Heart right ventricle (tissue), 16 donors: ENCODE measurements at regions not wholly inside any gene's neighbourhood (a gene's known extent, or its start where the extent isn't known, plus 50 kb on each side); places are given as distances from the start of the nearest gene placed in this dataset.
"Not testable (repeated sequence)": the region's sequence is repeated elsewhere in the genome, so short reads cannot be mapped to it uniquely, and the experiment has no call there.

Experiments
- ATAC-seq, 8 donors: fragments of 200-7000 bp; cut with Tn5 transposase; one replicate each; pipeline ENCODE4 v1.9.1; 2020; ENCODE audit warnings: mild to moderate bottlenecking in 8 of 8, moderate library complexity in 8 of 8, moderate number of reproducible peaks in 1 of 8
- DNase-seq, 2 donors: peaks; one replicate each; pipeline ENCODE4 v3.0.0-alpha.2; 2020
- H3K27ac ChIP-seq, 10 donors: fragments of 200-600 bp; sonication (generic) in 2 of 10; one replicate each; pipeline versions ENCODE4 v1.5.0 to v1.8.0; 2020 to 2022; ENCODE audit warnings: mild to moderate bottlenecking in 3 of 10
- H3K27me3 ChIP-seq, 7 donors: fragments of 200-600 bp; one replicate each; pipeline ENCODE4 v1.8.0; 2021 to 2022; ENCODE audit warnings: mild to moderate bottlenecking in 2 of 7
- H3K36me3 ChIP-seq, 9 donors: fragments of 200-600 bp; sonication (generic) in 1 of 9; one replicate each; pipeline versions ENCODE4 v1.5.0 to v1.8.0; 2020 to 2022; ENCODE audit warnings: mild to moderate bottlenecking in 2 of 9
- H3K4me1 ChIP-seq, 9 donors: fragments of 200-600 bp; sonication (generic) in 1 of 9; one replicate each; pipeline versions ENCODE4 v1.5.0 to v1.8.0; 2020 to 2022; ENCODE audit warnings: mild to moderate bottlenecking in 4 of 9
- H3K4me3 ChIP-seq, 10 donors: fragments of 200-600 bp; sonication (generic) in 2 of 10; one replicate each; pipeline versions ENCODE4 v1.5.0 to v1.8.0; 2020 to 2022; ENCODE audit warnings: mild to moderate bottlenecking in 7 of 10, moderate library complexity in 2 of 10
- H3K9me3 ChIP-seq, 11 donors: fragments of 200-600 bp in 10 of 11; sonication (generic) in 2 of 11; one replicate each; pipeline versions ENCODE4 v1.5.0 to v1.8.0; 2013 to 2022; ENCODE audit warnings: mild to moderate bottlenecking in 2 of 11, control low read depth in 1 of 11, moderate library complexity in 1 of 11
- WGBS, 2 donors: extraction: QIAGEN DNeasy Blood & Tissue Kit; methylation state at CpG; one replicate each; pipeline ENCODE4 v1.1.7; 2013; ENCODE audit warnings: inconsistent platforms in 1 of 2; 5-methylcytosine and 5-hydroxymethylcytosine counted together
- intact Hi-C, 10 donors: fragments of 100-400 bp; cut with DNase I; formaldehyde crosslinking; loops; one replicate each; pipeline versions ENCODE4 v1.11.1 to v1.14.2; 2022
- TF ChIP-seq, protein P1 (sequence below), 9 donors: fragments of 200-600 bp; sonication (generic) in 2 of 9; IDR thresholded peaks; one replicate each; pipeline versions ENCODE4 v1.5.0 to v1.8.0; 2021 to 2022; ENCODE audit warnings: antibody characterized with exemption in 9 of 9, mild to moderate bottlenecking in 5 of 9, moderate library complexity in 1 of 9
- donor health status: Arrhythmogenic right ventricular cardiomyopathy.
- donor health status: ischemic (EF 13 %, LVEDD 7.1; RV severe dilation, severe dysfunction).
- donor health status: healthy with polysubstance abuse.
- donor health status: DM: no; HTN: yes; CAD: no.
- donor health status: DM: no; HTN: no; CAD: no.
- donor health status: ischemic (EF 25% LVEDD 6.9; RV normal size, moderate dysfunction).
- donor health status: ischemic (EF 25% LVEDD 5.7; RV mildly dilated, moderate dysfunction).
- donor health status: healthy.
- donor health status: DM: yes; HTN: yes; CAD: no.
- donor health status: Ischemic cardiomyopathy.
- donor health status: ischemic (EF 35%, LVEDD 5.7; RV mildly dilated, moderate dysfunction).
- donor health status: nonischemic (EF 11% LVEDD 7.7; RV severe dilation, severe dysfunction).
- donor health status: DM: yes; HTN: yes; CAD: no.
- donor health status: PGD.
- donor health status: ischemic (EF 29% LVEDD 5.4; RV normal size, mild dysfunction).
- donor health status: nonischemic (EF 23%, LVEDD 6.1; RV moderate dilation, normal function).

DNA sequence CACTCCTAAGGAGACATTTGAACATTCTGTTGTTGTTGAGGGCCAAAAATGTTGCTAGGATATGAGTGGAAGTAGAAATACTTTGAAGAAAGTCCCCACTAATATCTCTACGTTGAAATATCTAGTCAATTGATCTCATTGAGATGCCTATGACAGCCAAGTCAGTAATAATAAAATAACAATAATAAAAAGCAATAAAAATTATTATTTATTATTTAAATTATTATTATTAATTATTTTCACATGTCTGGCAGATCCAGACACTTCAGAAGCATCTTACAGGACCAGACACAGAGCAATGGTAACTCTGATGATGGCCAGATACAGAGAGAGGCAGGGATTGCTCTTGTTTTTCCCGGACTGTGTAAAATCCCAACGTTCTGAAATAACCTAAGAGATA lies 143.5 kb upstream of the PALMD start:
- ATAC-seq (no peak), DNase-seq (no peak)
- WGBS, 2 donors: 57 to 58% methylated on average over 3 of the region's 3 CpGs
- Histone ChIP-seq H3K9me3 (no peaks in the 10 kb centered on the region), H3K36me3 (no peaks in the 10 kb centered on the region), H3K27ac (no peak overlapping the region), H3K4me1 (peaks cover 0 to 17% (median 3%) of the 10 kb centered on the region in 9 donors), H3K27me3 (no peaks in the 10 kb centered on the region), H3K4me3 (no peak overlapping the region)
- TF ChIP-seq, protein P1, sequence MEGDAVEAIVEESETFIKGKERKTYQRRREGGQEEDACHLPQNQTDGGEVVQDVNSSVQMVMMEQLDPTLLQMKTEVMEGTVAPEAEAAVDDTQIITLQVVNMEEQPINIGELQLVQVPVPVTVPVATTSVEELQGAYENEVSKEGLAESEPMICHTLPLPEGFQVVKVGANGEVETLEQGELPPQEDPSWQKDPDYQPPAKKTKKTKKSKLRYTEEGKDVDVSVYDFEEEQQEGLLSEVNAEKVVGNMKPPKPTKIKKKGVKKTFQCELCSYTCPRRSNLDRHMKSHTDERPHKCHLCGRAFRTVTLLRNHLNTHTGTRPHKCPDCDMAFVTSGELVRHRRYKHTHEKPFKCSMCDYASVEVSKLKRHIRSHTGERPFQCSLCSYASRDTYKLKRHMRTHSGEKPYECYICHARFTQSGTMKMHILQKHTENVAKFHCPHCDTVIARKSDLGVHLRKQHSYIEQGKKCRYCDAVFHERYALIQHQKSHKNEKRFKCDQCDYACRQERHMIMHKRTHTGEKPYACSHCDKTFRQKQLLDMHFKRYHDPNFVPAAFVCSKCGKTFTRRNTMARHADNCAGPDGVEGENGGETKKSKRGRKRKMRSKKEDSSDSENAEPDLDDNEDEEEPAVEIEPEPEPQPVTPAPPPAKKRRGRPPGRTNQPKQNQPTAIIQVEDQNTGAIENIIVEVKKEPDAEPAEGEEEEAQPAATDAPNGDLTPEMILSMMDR (IDR thresholded peaks at IDR 0.05): no peak
- intact Hi-C loops: no loop called here

DNA sequence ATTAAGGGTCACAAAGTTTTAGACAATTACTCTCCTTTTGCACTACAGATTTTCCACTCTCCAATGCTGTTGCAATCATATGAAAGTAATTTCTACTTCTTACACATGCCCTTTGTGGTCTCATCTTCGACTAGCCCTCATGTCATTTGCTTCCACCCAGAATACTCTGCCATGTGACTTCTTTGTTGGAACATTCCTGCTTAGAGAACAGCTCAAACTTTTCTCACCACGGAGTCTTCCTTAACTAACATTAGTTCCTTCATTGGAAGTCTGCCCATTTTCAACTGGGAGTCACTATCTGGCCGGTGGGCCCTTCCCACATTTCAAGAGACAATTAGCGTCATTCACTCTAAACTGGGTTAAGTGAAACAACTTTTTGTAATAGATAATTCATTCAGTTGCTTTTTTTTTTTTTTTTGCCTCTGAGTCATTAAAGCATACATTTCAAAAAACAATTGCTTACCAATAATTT lies 142.6 kb upstream of the PALMD start:
- DNase-seq (peak in 1 of 2 donors; percentile 14), ATAC-seq (peak in 6 of 8 donors; percentile 34 to 86 (median 56))
- Histone ChIP-seq H3K36me3 (no peaks in the 10 kb centered on the region), H3K4me1 (peaks cover 0 to 17% (median 3%) of the 10 kb centered on the region in 9 donors), H3K4me3 (no peak overlapping the region), H3K27me3 (no peaks in the 10 kb centered on the region), H3K27ac (peak overlapping the region in 1 of 10 donors; percentile 14), H3K9me3 (no peaks in the 10 kb centered on the region)
- 14 to 19% methylated on average over 4 of the region's 4 CpGs for WGBS, 2 donors
- intact Hi-C loops: no loop called here
- TF ChIP-seq, protein P1 (IDR thresholded peaks at IDR 0.05): no peak

DNA sequence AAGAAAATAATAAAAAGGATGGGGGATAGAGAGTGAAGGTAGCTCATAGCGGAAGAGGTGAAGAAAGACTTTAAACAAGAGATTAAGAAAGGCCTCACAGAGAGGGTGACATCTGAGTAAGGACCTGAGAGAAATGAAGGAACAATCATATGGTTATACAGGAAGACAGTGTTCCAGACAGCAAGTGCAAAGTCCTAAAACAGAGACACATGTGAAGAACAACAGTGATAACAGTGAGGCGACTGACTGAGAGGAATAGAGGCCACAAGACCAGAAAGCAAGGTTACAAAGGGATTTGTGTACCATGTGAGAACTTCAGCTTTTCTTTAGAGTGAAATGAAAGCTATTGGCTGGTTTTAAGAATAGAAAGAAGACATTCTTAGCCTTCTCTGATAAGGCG lies 141.6 kb upstream of the PALMD start:
- TF ChIP-seq, protein P1 (IDR thresholded peaks at IDR 0.05): no peak
- DNase-seq (no peak), ATAC-seq (peak in 1 of 8 donors; percentile 56)
- intact Hi-C loops: no loop called here
- no peaks in the 10 kb centered on the region for H3K27me3 ChIP-seq
- no peak overlapping the region for H3K27ac ChIP-seq
- H3K4me1 ChIP-seq: peaks cover 0 to 17% (median 3%) of the 10 kb centered on the region in 9 donors
- 77 to 83% methylated on average over 3 of the region's 3 CpGs for WGBS, 2 donors
- H3K9me3 ChIP-seq: no peaks in the 10 kb centered on the region
- no peak overlapping the region for H3K4me3 ChIP-seq
- H3K36me3 ChIP-seq: no peaks in the 10 kb centered on the region

DNA sequence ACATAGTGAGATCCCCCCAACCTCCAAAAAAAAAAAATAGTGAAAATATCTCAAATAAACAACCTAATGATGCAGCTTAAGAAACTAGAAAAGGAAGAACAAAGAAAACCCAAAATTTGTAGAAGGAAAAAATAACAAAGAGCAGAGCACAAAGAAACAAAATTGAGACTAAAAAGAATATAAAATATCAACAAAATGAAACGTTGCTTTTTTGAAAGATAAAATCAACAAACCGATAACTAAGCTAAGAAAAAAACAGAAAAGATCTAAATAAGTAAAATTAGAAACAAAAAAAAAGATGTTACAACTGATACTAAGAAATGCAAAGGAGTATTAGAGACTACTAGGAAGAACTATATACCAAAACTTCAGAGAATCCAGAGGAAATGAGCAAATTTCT lies 139.3 kb upstream of the PALMD start:
- no peaks in the 10 kb centered on the region for H3K9me3 ChIP-seq
- peaks cover 0 to 17% (median 3%) of the 10 kb centered on the region in 9 donors for H3K4me1 ChIP-seq
- 80 to 88% methylated on average over 2 of the region's 2 CpGs for WGBS, 2 donors
- no peaks in the 10 kb centered on the region for H3K36me3 ChIP-seq
- no peak overlapping the region for H3K27ac ChIP-seq
- H3K27me3 ChIP-seq: no peaks in the 10 kb centered on the region
- DNase-seq: no peak
- intact Hi-C loops: no loop called here
- H3K4me3 ChIP-seq: no peak overlapping the region
- TF ChIP-seq, protein P1 (IDR thresholded peaks at IDR 0.05): no peak
- ATAC-seq: no peak

GRCh38 chr1:99507446-99507845 lies 138.5 kb upstream of the PALMD start:
- DNase-seq, ATAC-seq, H3K9me3 ChIP-seq, intact Hi-C loops, H3K36me3 ChIP-seq, H3K4me3 ChIP-seq, H3K27me3 ChIP-seq, H3K27ac ChIP-seq: not testable (repeated sequence)
- peaks cover 0 to 17% (median 3%) of the 10 kb centered on the region in 9 donors for H3K4me1 ChIP-seq
- 93% methylated on average over 12 of the region's 12 CpGs for WGBS, 2 donors
